ENCODE measurements at regions not wholly inside any gene's neighbourhood (a gene's known extent, or its start where the extent isn't known, plus 50 kb on each side); places are given as distances from the start of the nearest gene placed in this dataset.

DNA sequence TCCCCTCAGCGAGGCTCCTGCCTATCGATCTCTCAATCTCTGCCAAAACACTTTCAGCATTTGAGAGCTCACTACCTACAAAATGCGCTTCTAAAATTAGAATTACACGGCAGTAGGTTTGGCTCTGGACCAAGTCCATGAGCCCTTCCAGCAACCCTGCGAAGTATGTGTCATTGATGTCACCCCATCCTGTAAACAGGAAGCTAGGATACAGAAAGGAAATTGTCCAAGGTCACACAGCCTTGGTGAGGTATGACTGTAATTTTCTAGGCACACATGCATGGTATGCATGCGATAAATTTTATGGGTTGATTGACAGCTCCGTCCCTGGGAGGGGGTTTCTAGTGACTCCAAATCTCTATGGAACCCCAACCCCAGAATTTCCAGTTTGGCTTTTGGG is 330.3 kb upstream of the CDH5 start (continued):
- TF ChIP-seq, protein P1, sequence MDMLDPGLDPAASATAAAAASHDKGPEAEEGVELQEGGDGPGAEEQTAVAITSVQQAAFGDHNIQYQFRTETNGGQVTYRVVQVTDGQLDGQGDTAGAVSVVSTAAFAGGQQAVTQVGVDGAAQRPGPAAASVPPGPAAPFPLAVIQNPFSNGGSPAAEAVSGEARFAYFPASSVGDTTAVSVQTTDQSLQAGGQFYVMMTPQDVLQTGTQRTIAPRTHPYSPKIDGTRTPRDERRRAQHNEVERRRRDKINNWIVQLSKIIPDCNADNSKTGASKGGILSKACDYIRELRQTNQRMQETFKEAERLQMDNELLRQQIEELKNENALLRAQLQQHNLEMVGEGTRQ (IDR thresholded peaks at IDR 0.05; ENCODE audit: low read depth, low read length): no peak
- TF ChIP-seq SMC3 (IDR thresholded peaks at IDR 0.05; ENCODE audit: low read depth, low read length) (no peak), CEBPB (IDR thresholded peaks at IDR 0.05; ENCODE audit: low read depth, low read length) (no peak), MXI1 (IDR thresholded peaks at IDR 0.05; ENCODE audit: borderline replicate concordance, low read depth, low read length) (no peak), RCOR1 (IDR thresholded peaks at IDR 0.05; ENCODE audit: insufficient replicate concordance, low read length) (no peak), POLR2A (IDR thresholded peaks at IDR 0.05; ENCODE audit: low read depth, low read length) (no peak), NFE2L2 (IDR thresholded peaks at IDR 0.05; ENCODE audit: low read depth, low read length) (no peak)

- H2BK20ac ChIP-seq (ENCODE audit: low read depth, low read length): peak overlapping the region; percentile 20
- no peak overlapping the region for H2AK9ac ChIP-seq (replicated peaks; ENCODE audit: low read depth, low read length, poor library complexity)
- dilution Hi-C loops (cut with HindIII; ENCODE audit: low sequenced_read_pairs, unreplicated experiment) (no loop called here), in situ Hi-C loops (cut with MboI; ENCODE audit: low sequenced_read_pairs) (no loop called here), intact Hi-C loops (cut with micrococcal nuclease) (no loop called here)
- no peak overlapping the region for H3K9ac ChIP-seq (ENCODE audit: low read depth, low read length)
- H2BK5ac ChIP-seq (ENCODE audit: low read depth, low read length, poor library complexity, severe bottlenecking): no peak overlapping the region
- no peak overlapping the region for H3K27ac ChIP-seq (ENCODE audit: insufficient read depth, low read length)
- H2BK120ac ChIP-seq (ENCODE audit: low read depth, low read length): no peak overlapping the region; the same call in 1 of the 2 replicates
- no peaks in the 10 kb centered on the region; the same call in 1 of the 2 replicates for H3K27me3 ChIP-seq (ENCODE audit: control insufficient read depth, insufficient read depth, low read length)
- peak overlapping the region; percentile 20 for H2AK5ac ChIP-seq (ENCODE audit: low read depth, low read length)
- H3K4me2 ChIP-seq (ENCODE audit: low read depth, low read length): no peak overlapping the region
- peaks cover 5% of the 10 kb centered on the region for H3K4me1 ChIP-seq (ENCODE audit: control insufficient read depth, insufficient read depth, low read length)
- H3K9me1 ChIP-seq (ENCODE audit: insufficient read depth, low read length): peaks cover 2% of the 10 kb centered on the region; the same call in 1 of the 2 replicates
- no peak overlapping the region for H4K91ac ChIP-seq (ENCODE audit: insufficient read depth, low read depth, low read length)
- no peak for DNase-seq
- H4K8ac ChIP-seq (ENCODE audit: low read depth in 2 of 2, low read length in 2 of 2): no peak overlapping the region
- CTCF ChIA-PET: no interaction called here
- H2AFZ ChIP-seq (replicated peaks; ENCODE audit: low read length, poor library complexity): no peak overlapping the region
- H3K4me3 ChIP-seq (ENCODE audit: insufficient read depth, low read depth, low read length): no peak overlapping the region
- no peak overlapping the region for H3K14ac ChIP-seq (replicated peaks; ENCODE audit: low read depth, low read length)
- no peak overlapping the region for H4K5ac ChIP-seq (ENCODE audit: low read depth, low read length)
- no peak for ATAC-seq (ENCODE audit: low read depth)
- no peak overlapping the region for H3K56ac ChIP-seq (ENCODE audit: extremely low read depth, insufficient read depth, low read length)
- H3K4ac ChIP-seq (ENCODE audit: low read depth, low read length): no peak overlapping the region
- POLR2A ChIA-PET (ENCODE audit: unreplicated experiment): no interaction called here
- H4K20me1 ChIP-seq (ENCODE audit: insufficient read depth, low read length): no peaks in the 10 kb centered on the region
- no peak overlapping the region for H3K18ac ChIP-seq (ENCODE audit: low read depth, low read length)
- H3K36me3 ChIP-seq (ENCODE audit: control insufficient read depth, insufficient read depth, low read length): no peaks in the 10 kb centered on the region
- H3K23ac ChIP-seq (ENCODE audit: low read depth, low read length): no peak overlapping the region
- H3K79me1 ChIP-seq (ENCODE audit: low read depth in 1 of 2, low read length in 2 of 2): no peaks in the 10 kb centered on the region
- no TSS peak for BruUV-seq (replicated peaks)
- H3K9me3 ChIP-seq (ENCODE audit: control insufficient read depth, insufficient read depth, low read length): no peaks in the 10 kb centered on the region
- no peak overlapping the region for H2BK15ac ChIP-seq (ENCODE audit: low read depth, low read length)
- WGBS, 2 experiments (ENCODE audit: extremely low coverage in 2 of 2, insufficient read length in 1 of 2): 80% methylated on average over 2 of the region's 3 CpGs; no CpG with 5 or more reads in 1 of the 2 experiments
- TF ChIP-seq FOS (IDR thresholded peaks at IDR 0.05; ENCODE audit: low read depth, low read length) (no peak), RFX5 (IDR thresholded peaks at IDR 0.05; ENCODE audit: low read depth, low read length) (no peak), SMC3 (IDR thresholded peaks at IDR 0.05; ENCODE audit: low read depth, low read length) (no peak), POLR2A (IDR thresholded peaks at IDR 0.05; ENCODE audit: low read depth, low read length) (no peak), RAD21 (IDR thresholded peaks at IDR 0.05; ENCODE audit: low read length) (no peak), ELK1 (IDR thresholded peaks at IDR 0.05; ENCODE audit: borderline replicate concordance, low read depth, low read length) (no peak), MAFK (IDR thresholded peaks at IDR 0.05; ENCODE audit: low read depth, low read length) (no peak), BHLHE40 (IDR thresholded peaks at IDR 0.05; ENCODE audit: low read depth, low read length) (no peak), CEBPB (IDR thresholded peaks at IDR 0.05; ENCODE audit: low read depth, low read length) (no peak), NFE2L2 (IDR thresholded peaks at IDR 0.05; ENCODE audit: low read depth, low read length) (no peak), MAZ (IDR thresholded peaks at IDR 0.05; ENCODE audit: borderline replicate concordance, low read depth, low read length) (no peak), CHD1 (IDR thresholded peaks at IDR 0.05; ENCODE audit: low read depth, low read length) (no peak), RCOR1 (IDR thresholded peaks at IDR 0.05; ENCODE audit: insufficient replicate concordance, low read length) (no peak), MXI1 (IDR thresholded peaks at IDR 0.05; ENCODE audit: borderline replicate concordance, low read depth, low read length) (no peak)
- TF ChIP-seq, protein P1 (IDR thresholded peaks at IDR 0.05; ENCODE audit: low read depth, low read length): no peak
Measured at GRCh38 chr16:66035096-66035495, 331.4 kb upstream of the CDH5 start.
